Progenitor cell of endocrine pancreas (in vitro differentiated cells): ENCODE measurements at regions not wholly inside any gene's neighbourhood (a gene's known extent, or its start where the extent isn't known, plus 50 kb on each side); places are given as distances from the start of the nearest gene placed in this dataset.

Source experiments
- DNase-seq: peaks from one replicate; pipeline ENCODE4 v3.0.0; 2021; ENCODE audit warnings: low spot score; ENCODE audit not compliant: unreplicated experiment
- H3K27ac Mint-ChIP-seq: 2 replicates; pipeline ENCODE4 v1.8.0; 2021; ENCODE audit warnings: mild to moderate bottlenecking, moderate library complexity, mixed read lengths
- H3K27me3 Mint-ChIP-seq: 2 replicates; pipeline ENCODE4 v1.8.0; 2021; ENCODE audit warnings: mixed read lengths
- H3K36me3 Mint-ChIP-seq: 2 replicates; pipeline ENCODE4 v1.8.0; 2022; ENCODE audit warnings: mixed read lengths; ENCODE audit not compliant: insufficient read depth
- H3K4me1 Mint-ChIP-seq: 2 replicates; pipeline ENCODE4 v1.8.0; 2021; ENCODE audit warnings: low read depth, mixed read lengths
- H3K4me3 Mint-ChIP-seq: 2 replicates; pipeline ENCODE4 v1.8.0; 2021; ENCODE audit warnings: low read depth, mild to moderate bottlenecking, moderate library complexity, mixed read lengths
- H3K9me3 Mint-ChIP-seq: 2 replicates; pipeline ENCODE4 v1.8.0; 2021; ENCODE audit warnings: low read depth, mixed read lengths
- TF ChIP-seq, protein P1 (sequence below): fragments of 200-600 bp; sonication (generic); IDR thresholded peaks from one replicate; pipeline ENCODE4 v1.5.0; 2021; ENCODE audit warnings: antibody characterized with exemption, mild to moderate bottlenecking; ENCODE audit not compliant: unreplicated experiment

DNA sequence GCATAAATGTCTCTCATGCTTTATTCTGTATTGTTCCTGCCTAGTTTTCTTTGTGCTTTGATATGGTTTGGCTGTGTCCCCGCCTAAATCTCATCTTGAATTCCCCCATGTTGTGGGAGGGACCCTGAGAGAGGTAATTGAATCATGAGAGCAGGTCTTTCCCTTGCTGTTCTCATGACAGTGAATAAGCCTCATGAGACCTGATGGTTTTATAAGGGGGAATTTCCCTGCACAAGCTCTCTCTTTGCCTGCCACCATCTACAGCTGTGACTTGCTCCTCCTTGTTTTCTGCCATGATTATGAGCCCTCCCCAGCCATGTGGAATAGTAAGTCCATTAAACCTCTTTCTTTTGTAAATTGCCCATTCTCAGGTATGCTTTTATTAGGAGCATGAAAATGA is 1596.6 kb downstream of the SI start:
- TF ChIP-seq, protein P1, sequence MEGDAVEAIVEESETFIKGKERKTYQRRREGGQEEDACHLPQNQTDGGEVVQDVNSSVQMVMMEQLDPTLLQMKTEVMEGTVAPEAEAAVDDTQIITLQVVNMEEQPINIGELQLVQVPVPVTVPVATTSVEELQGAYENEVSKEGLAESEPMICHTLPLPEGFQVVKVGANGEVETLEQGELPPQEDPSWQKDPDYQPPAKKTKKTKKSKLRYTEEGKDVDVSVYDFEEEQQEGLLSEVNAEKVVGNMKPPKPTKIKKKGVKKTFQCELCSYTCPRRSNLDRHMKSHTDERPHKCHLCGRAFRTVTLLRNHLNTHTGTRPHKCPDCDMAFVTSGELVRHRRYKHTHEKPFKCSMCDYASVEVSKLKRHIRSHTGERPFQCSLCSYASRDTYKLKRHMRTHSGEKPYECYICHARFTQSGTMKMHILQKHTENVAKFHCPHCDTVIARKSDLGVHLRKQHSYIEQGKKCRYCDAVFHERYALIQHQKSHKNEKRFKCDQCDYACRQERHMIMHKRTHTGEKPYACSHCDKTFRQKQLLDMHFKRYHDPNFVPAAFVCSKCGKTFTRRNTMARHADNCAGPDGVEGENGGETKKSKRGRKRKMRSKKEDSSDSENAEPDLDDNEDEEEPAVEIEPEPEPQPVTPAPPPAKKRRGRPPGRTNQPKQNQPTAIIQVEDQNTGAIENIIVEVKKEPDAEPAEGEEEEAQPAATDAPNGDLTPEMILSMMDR = no peak
- DNase-seq = no peak
- no peaks in the 10 kb centered on the region for H3K27me3 Mint-ChIP-seq
- no peaks in the 10 kb centered on the region for H3K9me3 Mint-ChIP-seq
- H3K4me1 Mint-ChIP-seq = no peaks in the 10 kb centered on the region
- no peak overlapping the region for H3K27ac Mint-ChIP-seq
- H3K36me3 Mint-ChIP-seq = no peaks in the 10 kb centered on the region
- no peak overlapping the region for H3K4me3 Mint-ChIP-seq

DNA sequence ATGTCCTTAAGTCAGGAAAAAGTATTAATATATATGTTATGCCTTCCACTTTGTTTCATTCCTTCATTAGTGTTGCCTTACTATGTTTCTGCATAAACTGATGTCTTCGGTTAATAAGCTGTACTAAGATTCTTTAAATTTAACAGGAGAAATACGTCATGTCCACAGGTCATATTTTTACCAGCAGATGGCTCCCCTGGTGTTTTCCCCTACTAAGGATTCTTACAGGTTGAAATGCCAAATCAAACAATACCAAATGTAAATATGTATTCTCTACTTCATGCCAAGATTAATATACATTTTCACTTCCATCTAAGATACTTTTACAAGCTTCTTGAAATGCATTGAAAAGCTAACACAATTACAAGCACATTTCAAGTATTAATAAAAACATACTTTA is 1602.1 kb downstream of the SI start:
- no peaks in the 10 kb centered on the region for H3K9me3 Mint-ChIP-seq
- H3K4me3 Mint-ChIP-seq = no peak overlapping the region
- no peaks in the 10 kb centered on the region for H3K4me1 Mint-ChIP-seq
- no peak for DNase-seq
- H3K27me3 Mint-ChIP-seq = no peaks in the 10 kb centered on the region
- no peaks in the 10 kb centered on the region for H3K36me3 Mint-ChIP-seq
- H3K27ac Mint-ChIP-seq = no peak overlapping the region
- TF ChIP-seq, protein P1 = peak; percentile 12

- no peaks in the 10 kb centered on the region for H3K9me3 Mint-ChIP-seq
- TF ChIP-seq, protein P1 = no peak
Observed at GRCh38 chr3:163474766-163475165, 1603.5 kb downstream of the SI start.

DNA sequence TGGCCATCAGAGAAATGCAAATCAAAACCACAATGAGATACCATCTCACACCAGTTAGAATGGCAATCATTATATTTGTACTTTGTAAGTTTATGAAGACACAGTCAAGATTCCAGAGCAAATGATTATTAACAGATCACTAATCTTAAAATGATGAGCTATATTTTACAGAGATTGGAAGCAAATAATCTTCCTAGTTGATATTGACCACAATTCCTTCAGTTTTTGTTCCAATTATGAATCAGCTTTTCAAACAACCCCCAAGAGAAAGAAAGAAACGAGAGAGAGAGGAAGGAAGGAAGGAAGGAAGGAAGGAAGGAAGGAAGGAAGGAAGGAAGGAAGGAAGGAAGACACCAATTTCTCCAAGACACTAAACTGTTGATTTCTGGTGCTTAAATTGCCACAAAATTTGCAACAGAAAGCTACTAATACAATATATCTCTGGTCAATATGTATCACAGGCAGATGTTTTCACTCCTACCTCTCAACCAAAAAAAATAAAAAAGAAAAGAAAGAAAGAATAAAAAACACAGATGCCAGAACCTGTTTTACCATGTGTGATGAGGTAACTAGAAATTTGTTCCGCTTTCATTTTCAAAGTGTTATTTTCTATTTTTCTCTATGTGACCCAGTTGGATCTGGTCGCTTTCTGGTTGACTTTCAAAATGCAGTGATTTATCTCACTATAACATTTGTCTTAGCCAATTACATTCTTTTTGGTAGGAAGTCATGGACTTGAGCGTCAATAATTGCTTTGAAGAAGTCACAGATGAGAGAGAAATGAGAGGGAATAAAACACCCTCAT is 1609.6 kb downstream of the SI start:
- Mint-ChIP-seq H3K36me3 (no peaks in the 10 kb centered on the region), H3K27ac (no peak overlapping the region), H3K9me3 (peaks cover 2% of the 10 kb centered on the region), H3K4me1 (no peaks in the 10 kb centered on the region), H3K27me3 (no peaks in the 10 kb centered on the region), H3K4me3 (no peak overlapping the region)
- DNase-seq = no peak
- TF ChIP-seq, protein P1 = no peak

More at GRCh38 chr3:163474766-163475165, 1603.5 kb downstream of the SI start:
- Mint-ChIP-seq H3K27ac (no peak overlapping the region), H3K36me3 (no peaks in the 10 kb centered on the region), H3K4me1 (no peaks in the 10 kb centered on the region), H3K27me3 (no peaks in the 10 kb centered on the region), H3K4me3 (no peak overlapping the region)
- DNase-seq = no peak

GRCh38 chr3:163462446-163462845 is 1615.8 kb downstream of the SI start:
- Mint-ChIP-seq H3K9me3 (peaks cover 2% of the 10 kb centered on the region), H3K4me3 (no peak overlapping the region), H3K36me3 (no peaks in the 10 kb centered on the region), H3K4me1 (no peaks in the 10 kb centered on the region), H3K27me3 (no peaks in the 10 kb centered on the region), H3K27ac (no peak overlapping the region)
- TF ChIP-seq, protein P1 = no peak
- DNase-seq = no peak
